Activated CD4-positive, alpha-beta memory T cell treated with anti-CD3 and anti-CD28 coated beads, Interleukin-2, amount 10 ng/mL, durations not matched to agents 7 days and 5 days (primary cell): ENCODE measurements at regions not wholly inside any gene's neighbourhood (a gene's known extent, or its start where the extent isn't known, plus 50 kb on each side); places are given as distances from the start of the nearest gene placed in this dataset.
"Not testable (repeated sequence)": the region's sequence is repeated elsewhere in the genome, so short reads cannot be mapped to it uniquely, and the experiment has no call there.

Source experiments
- CTCF ChIA-PET: fragments of 350-600 bp; sonication (Branson Sonifier 250); formaldehyde crosslinking; loops from one replicate; lab custom pipeline; 2021; ENCODE audit warnings: antibody characterized with exemption, inconsistent platforms; lab: Charles Lee
- POLR2A ChIA-PET: fragments of 350-600 bp; sonication (Branson Sonifier 250); formaldehyde crosslinking; loops from one replicate; lab custom pipeline; 2021; ENCODE audit warnings: antibody characterized with exemption; lab: Charles Lee
- DNase-seq: peaks from one replicate; pipeline ENCODE4 v3.0.0-alpha.2; 2020
- H3K27ac Mint-ChIP-seq: one replicate; pipeline ENCODE4 v1.8.0; 2021; ENCODE audit warnings: mild to moderate bottlenecking, mixed read lengths
- H3K27me3 Mint-ChIP-seq: one replicate; pipeline ENCODE4 v1.8.0; 2021; ENCODE audit warnings: mixed read lengths
- H3K36me3 Mint-ChIP-seq: one replicate; pipeline ENCODE4 v1.8.0; 2021; ENCODE audit warnings: low read depth, mixed read lengths
- H3K4me1 Mint-ChIP-seq: one replicate; pipeline ENCODE4 v1.8.0; 2021; ENCODE audit warnings: mixed read lengths
- H3K4me3 Mint-ChIP-seq: one replicate; pipeline ENCODE4 v1.8.0; 2021; ENCODE audit warnings: mild to moderate bottlenecking, mixed read lengths
- H3K9me3 Mint-ChIP-seq: one replicate; pipeline ENCODE4 v1.8.0; 2021; ENCODE audit warnings: mixed read lengths

GRCh38 chr12:131656796-131657195, 54.1 kb upstream of the SFSWAP start:
- H3K4me1 Mint-ChIP-seq, H3K27me3 Mint-ChIP-seq, H3K9me3 Mint-ChIP-seq, H3K36me3 Mint-ChIP-seq, CTCF ChIA-PET, H3K27ac Mint-ChIP-seq, H3K4me3 Mint-ChIP-seq, POLR2A ChIA-PET, DNase-seq: not testable (repeated sequence)

GRCh38 chr12:131658605-131659004, 52.3 kb upstream of the SFSWAP start:
- H3K36me3 Mint-ChIP-seq, H3K9me3 Mint-ChIP-seq, H3K4me3 Mint-ChIP-seq, H3K27me3 Mint-ChIP-seq, H3K27ac Mint-ChIP-seq, CTCF ChIA-PET, DNase-seq, POLR2A ChIA-PET, H3K4me1 Mint-ChIP-seq: not testable (repeated sequence)

- H3K36me3 Mint-ChIP-seq, H3K9me3 Mint-ChIP-seq, H3K4me1 Mint-ChIP-seq, DNase-seq, POLR2A ChIA-PET, H3K4me3 Mint-ChIP-seq, H3K27ac Mint-ChIP-seq, CTCF ChIA-PET, H3K27me3 Mint-ChIP-seq: not testable (repeated sequence)
Observed at GRCh38 chr12:131659484-131659883, 51.4 kb upstream of the SFSWAP start.

GRCh38 chr12:131659976-131660375, 50.9 kb upstream of the SFSWAP start:
- DNase-seq, H3K27ac Mint-ChIP-seq, H3K9me3 Mint-ChIP-seq, H3K4me1 Mint-ChIP-seq, H3K27me3 Mint-ChIP-seq, POLR2A ChIA-PET, CTCF ChIA-PET, H3K4me3 Mint-ChIP-seq, H3K36me3 Mint-ChIP-seq: not testable (repeated sequence)

- H3K9me3 Mint-ChIP-seq, POLR2A ChIA-PET, H3K4me3 Mint-ChIP-seq, H3K36me3 Mint-ChIP-seq, CTCF ChIA-PET, H3K27me3 Mint-ChIP-seq, DNase-seq, H3K27ac Mint-ChIP-seq, H3K4me1 Mint-ChIP-seq: not testable (repeated sequence)
Observed at GRCh38 chr12:131660401-131660800, 50.5 kb upstream of the SFSWAP start.
